GM19463 (cell line): ENCODE measurements at regions not wholly inside any gene's neighbourhood (a gene's known extent, or its start where the extent isn't known, plus 50 kb on each side); places are given as distances from the start of the nearest gene placed in this dataset.
"Not testable (repeated sequence)": the region's sequence is repeated elsewhere in the genome, so short reads cannot be mapped to it uniquely, and the experiment has no call there.

Experiments used
- ATAC-seq: cut with Tn5 transposase; IDR thresholded peaks from one replicate; pipeline ENCODE4 v1.9.1; 2021; ENCODE audit warnings: mild to moderate bottlenecking, moderate library complexity; ENCODE audit not compliant: unreplicated experiment

DNA sequence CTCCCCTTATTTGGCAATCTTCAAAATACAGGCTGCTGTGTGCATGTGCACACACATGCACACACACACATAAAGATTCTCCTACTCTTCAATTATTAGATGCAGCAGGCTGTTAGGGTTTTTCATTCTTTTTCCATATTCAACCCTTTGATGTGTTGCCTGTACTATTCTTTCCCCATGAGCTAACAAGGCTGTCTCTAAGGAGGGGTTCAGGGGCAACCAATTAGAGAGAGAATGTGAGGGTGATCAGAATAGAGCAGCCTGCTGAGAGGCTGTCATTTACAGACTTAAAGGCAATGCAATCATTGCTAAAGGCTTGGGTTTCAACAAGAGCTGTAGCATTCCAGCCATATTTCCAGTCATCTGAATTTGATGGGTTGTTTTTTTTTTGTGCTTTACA lies 467.4 kb upstream of the ID4 start:
- ATAC-seq: no peak

DNA sequence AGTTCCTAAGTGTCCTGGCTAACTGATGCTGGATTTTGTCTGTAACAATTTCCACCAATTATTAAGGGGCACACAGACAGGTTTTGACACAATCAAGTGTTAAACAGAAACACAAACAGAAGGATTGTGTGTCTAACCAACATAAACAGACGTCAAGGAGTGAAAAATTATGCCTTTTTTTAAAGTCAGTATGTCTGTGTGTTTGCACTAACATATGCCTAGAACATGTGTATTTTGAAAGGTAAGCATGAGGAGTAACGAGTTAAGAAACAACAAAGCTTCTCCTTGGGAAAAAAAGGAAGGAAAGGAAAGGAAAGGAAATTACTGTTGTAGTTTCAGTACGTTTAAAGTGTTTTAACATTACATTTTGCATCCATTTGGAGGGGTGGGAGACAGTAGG lies 466.3 kb upstream of the ID4 start:
- no peak for ATAC-seq

DNA sequence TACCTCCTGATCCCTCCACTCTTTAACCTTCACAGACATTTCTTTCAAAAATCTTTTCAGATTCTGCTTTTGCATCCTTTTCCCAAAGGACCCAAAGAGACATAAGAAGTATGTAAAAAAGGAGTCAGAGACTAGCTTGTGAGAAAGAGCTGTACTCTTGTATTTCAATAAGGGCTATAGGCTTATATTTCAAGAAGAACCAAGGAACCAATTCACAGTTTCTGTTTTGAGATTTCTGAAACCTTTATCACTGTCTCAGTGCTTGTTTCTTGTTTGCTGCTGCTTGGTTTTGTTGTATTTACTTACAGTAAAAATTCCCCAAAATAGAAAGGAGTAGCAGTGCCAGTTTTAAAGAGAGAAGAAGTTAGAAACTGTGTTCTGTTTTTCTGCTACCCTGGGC lies 461.6 kb upstream of the ID4 start:
- ATAC-seq: no peak

DNA sequence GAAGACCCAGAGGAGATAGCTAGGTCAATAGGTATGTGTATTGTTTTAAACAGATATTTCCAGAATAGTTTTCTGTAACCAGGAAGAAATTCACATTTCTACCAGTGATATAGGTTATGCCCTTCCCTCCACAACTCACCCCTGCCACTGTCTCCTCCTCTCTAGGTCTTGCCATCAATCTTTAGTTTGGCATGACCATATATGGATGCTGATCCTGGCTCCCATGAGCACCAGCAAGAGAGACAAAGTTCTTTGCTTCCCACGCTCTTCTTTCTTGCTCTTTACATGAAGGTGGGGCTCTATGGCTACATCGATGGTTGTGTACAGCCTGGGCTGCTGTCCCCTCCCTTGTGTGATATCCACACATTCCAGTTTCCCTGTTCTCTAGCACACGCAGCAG lies 459.4 kb upstream of the ID4 start:
- ATAC-seq: no peak

DNA sequence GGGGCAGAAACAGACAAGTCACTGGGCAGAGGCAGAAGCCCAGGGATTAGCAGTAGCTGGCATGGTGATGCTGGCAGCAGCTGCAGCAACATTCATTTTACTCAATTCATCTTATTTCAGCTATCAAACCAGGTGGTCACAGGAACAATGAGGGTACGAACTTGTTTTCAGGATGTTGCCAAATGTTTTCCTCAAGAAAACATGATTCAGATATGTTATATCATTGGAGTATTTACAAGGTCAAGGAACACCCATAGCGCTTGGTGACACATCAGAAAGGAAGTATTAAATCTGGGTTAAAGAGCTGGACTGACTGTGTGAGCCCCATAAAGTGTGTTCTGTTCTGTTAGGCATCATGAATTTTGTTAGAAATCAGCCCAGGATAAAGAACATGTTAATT lies 456.9 kb upstream of the ID4 start:
- ATAC-seq: no peak

DNA sequence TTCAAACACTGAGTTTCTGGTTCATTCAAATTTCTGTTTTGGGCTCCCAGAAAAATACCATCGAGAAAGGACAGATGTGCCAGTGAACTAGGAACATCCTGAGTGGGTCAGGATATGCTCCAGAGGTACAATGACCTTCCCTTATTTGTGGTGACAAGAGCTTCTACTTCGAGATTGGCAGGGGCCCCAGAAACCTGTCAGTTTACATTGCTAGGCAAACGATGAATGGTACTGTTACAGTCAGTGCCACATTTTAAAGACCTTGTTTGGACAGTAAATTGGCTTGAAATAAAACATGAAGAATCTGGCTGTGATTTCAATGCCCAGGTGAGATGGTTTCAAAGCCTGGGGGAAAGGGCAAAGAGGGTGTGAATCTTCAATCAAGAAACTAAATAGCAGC lies 454.5 kb upstream of the ID4 start:
- no peak for ATAC-seq

DNA sequence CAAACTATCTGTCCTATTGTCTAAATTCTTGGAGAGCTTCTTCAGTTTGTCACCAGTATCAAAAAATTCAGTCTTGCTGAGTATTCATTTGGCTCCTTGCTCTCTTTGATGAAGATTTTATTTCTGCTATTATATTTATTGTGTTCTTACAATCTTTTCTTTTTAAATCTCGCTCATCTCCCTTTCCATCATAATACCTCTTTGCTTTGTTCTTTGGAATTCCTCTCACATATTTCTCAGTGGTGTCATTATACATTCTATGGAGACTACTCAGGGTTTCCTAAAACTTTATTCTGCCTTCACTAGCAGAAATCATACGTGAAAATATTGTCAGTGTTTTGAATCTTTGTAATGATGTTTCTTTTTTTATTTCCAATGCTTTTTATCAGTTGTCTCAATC lies 445.2 kb upstream of the ID4 start:
- ATAC-seq: no peak

DNA sequence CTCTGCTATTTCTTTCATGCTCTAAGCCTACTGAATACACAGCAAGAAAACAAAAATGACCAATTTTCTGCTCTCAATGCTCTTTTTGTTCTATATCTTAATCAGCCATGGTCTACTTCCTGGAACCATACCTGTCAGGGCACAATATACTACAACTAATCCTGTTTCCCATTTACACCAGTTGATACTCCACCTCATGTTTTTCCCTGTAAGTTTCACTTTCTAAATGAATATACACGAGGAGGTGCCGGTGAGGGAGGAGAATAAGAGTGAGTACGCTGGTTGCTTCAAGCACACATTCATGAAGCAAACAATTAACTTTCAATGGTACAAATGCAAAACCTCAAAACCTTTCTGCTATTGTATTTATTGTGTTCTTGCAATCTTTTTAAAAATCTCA lies 443.1 kb upstream of the ID4 start:
- no peak for ATAC-seq

DNA sequence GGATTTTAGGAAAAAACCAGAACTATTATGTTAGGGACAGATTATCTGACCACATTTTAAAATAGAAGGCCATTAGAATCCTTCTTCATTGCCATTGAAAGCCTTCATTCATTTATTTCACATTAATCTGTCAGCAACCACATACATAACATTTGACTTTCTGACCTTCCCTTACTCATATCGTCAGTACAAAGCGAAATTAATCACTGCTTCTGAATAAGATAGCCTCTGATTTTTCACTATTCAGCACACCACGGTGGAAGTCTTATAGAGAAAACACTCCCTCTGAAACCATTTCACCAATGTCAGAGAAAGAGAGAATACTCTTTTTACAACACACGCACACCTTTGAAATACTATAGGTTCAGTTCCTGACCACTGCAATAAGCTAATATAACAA lies 442.5 kb upstream of the ID4 start:
- no peak for ATAC-seq

DNA sequence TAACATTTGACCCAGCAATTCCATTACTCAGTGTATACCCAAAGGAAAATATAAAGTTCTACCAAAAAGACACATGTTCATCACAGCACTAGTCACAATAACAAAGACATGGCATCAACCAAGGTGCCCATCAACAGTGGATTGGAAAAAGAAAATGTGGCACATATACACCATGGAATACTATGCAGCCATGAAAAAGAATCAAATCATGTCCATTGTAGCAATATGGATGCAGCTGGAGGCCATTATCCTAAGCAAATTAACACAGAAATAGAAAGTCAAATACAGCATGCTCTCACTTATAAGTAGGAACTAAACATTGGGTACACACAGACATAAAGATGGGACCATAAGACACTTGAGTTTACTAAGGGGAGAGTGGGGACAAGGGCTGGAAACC lies 441.9 kb upstream of the ID4 start:
- no peak for ATAC-seq

DNA sequence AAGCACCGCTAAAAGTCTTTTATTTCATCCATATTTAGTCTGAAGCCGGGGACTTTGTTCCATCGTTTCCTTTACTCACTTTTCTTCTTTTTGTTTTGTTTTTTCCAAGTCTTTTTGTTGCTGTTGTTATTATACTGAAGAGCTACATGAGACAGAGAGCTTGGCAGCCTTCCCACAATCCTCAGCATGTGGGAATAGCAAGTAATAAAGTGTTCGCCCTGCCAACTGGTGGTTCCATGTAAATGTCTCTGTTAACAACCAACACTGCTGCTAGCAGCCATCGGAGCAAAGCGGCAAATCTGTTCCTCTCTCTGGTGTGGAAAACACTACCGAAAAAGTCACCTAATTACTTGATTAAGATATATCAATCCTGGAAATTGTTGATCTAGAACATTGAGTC lies 437.8 kb upstream of the ID4 start:
- ATAC-seq: no peak

DNA sequence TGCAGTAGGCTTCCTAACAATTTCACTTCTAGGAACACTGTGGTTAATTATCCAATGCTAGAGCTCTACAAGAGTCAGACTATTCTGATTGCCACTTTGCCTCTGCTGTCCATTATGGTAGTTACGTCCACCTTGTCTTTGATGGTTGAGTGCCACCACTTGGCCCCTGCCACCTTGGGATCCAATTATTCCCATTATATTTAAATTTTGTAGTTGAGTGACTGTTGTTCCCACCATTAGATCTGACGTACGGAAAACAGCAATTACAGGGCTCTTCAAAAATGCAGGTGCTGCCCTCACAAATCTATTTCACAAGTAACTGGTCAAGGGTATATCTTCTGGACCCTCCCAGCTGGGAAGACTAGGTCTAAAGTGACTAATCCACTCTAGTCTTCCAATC lies 432.3 kb upstream of the ID4 start:
- ATAC-seq: not testable (repeated sequence)

DNA sequence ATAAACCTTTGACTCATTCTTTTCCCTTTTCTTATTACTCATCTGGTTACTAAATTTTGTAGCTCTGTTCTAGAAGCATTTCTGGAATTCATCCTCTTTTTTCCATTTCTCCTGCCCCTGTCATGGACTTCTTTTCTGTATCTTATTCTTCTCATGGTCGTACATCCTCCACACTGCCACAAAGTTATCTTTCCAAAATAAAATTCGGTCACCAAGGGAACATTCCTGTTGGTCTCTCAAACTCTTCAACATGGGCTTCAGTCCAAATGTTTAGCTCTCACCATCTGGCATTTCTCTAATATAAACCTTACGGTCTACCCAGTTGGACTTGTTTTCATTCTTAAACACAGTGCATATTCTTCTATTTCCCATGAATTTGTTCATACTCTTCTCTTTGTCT lies 428.8 kb upstream of the ID4 start:
- ATAC-seq: no peak

DNA sequence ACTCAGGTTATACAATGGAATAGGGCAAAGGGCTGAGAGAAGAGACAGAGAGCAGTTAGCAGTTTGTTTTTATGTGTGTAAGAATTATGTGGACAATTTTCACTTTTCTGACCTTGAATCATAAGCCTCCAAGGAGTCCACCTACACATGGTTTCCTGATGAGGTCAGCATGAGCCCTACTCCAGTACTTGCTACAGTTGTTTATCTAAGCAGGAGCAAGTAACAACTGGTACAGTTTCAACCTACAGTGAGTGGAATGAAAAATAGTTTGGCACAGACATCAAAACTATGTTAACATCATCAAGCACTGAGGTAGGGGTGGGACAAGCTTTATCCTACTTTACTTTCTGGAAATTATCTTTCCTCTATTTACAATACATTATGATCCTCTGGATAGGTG lies 426.7 kb upstream of the ID4 start:
- no peak for ATAC-seq

DNA sequence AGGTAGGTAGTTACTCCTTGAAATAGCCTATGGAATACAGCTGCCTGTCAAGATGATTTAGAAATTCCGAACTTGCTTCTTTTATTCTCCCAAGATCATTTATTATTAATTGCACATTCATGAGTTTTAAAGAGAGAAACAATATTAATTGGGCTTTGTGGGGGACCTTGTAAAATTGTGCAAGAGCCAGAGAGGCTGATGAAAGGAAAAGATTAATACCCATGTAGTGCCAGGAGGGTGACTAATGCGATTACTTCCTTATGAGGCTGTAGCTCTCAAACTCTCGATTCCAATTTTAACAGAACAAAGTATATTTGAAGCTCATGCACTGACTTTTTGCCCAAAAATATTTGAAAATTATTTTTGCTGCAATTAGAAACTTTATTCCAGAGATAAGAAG lies 423.8 kb upstream of the ID4 start:
- ATAC-seq: no peak

DNA sequence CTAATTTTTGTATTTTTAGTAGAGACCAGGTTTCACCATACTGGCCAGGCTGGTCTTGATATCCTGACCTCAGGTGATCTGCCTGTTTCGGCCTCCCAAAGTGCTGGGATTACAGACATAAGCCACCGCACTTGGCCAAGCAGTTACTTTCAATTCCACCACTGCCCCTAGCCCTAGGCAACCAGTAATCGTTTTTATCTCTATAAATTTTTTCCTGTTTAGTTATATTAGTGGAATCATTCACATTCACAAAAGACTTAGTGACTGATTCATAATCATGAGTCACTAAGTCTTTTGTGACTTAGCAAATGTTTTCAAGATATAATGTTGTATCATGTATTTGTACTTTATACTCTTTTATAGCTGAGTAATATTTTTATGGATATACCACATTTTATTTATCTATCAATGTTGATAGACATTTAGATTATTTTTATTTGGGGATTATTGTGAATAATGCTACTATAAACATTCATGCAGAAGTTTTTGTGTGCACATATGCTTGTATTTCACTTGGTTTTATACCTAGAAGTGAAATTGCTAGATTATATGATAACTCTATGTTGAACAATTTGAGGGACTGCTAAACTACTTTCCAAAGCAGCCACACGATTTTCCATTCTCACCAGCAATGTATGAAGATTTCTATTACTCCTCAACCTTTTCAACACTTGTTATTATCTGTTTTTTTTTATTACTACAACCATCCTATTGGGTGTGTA lies 421.4 kb upstream of the ID4 start:
- ATAC-seq: no peak

DNA sequence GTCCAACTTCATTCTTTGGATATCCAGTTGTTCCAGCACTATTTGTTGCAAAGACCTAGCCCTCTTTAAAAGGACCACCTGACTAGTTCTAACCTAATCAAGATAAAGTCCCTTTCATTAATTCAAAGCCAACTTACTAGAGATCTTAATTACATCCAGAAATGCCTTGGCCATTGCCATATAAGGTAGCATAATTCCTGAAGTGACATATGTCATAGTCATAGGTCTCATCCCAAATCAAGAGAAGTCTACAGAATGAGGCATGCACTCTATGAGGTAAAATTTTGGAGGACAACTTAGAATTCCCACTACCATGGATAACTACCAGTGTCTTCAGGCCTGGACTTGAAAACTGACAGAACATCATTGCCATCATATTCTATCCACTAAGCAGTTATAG lies 420.4 kb upstream of the ID4 start:
- no peak for ATAC-seq

DNA sequence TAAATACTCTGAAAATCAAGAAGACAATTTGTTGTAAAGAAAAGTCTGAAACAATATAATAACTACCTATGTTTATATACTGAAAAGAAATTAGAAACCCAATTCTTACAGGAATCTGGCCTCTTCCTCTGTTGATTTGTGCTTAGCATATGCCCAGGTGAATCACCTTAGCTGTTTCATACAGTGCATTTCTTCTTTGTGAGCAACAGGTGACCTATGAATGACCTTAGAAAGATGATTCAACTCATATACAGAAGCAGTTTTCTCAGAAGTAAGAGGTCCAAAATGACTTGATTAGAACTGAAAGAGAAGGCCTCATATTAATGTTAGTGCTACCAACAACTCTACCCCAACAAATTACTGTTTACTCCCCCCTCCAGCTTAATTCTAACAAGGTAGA lies 419.5 kb upstream of the ID4 start:
- no peak for ATAC-seq

DNA sequence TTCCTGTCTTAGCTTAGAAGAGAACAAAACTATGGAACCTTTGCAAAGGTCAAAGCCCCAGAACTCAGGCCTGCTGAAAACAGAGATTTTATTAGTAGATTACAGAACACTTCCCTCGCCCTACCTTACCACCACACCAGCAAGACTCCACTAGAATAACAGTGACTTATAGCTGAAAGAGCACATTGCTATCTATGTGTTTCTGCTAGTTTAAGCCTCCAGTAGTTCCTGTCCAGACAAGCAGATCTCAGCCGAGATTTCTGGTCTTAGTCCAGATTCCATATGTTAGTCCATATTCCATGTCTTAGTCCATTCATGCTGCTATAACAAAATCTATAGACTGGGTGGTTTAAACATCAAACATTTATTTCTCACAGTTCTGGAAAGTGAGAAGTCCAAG lies 412.3 kb upstream of the ID4 start:
- ATAC-seq: no peak

DNA sequence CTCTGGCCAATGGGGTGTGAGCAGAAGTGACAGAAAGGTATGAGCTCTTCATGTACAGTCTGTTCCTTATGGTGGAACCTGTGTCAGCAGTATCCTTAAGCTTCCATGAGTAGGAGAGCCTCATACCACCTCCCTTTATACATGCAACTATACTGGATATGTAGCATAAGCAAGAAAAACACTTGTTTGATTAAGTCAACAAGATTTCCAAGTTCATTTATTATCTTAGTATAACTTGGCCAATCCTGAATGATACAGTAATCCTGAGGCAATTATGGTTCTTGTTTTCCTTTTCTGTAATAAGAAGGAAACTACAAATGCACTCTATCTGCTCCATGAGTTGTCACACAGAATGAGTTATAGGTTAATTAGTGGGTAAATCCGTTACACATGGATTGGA lies 409.6 kb upstream of the ID4 start:
- no peak for ATAC-seq

DNA sequence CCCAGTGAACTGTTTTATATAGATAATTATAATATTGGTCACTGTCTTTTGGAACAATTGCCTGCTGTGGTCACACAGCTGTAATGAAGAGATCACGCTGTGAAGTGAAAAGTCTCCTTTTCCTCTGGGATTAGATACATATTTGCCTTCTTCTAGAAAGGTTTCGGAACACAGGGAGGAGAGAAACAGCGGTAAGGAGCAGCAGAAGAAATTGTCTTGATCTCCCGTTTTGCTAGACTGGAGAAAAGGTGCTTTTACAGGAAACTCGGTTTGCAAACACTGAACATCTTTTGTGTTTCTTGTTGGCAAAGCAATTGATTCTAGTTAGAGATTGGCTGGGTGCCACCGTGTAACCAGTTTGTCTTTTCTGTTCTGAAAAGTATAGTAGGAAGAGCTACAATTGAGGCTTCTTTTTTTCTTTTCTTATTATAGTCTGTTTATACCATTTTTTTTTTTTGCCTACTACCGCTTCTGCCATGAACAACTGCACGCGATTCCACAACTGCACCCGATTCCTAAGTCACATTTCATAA lies 404.1 kb upstream of the ID4 start:
- ATAC-seq: no peak

DNA sequence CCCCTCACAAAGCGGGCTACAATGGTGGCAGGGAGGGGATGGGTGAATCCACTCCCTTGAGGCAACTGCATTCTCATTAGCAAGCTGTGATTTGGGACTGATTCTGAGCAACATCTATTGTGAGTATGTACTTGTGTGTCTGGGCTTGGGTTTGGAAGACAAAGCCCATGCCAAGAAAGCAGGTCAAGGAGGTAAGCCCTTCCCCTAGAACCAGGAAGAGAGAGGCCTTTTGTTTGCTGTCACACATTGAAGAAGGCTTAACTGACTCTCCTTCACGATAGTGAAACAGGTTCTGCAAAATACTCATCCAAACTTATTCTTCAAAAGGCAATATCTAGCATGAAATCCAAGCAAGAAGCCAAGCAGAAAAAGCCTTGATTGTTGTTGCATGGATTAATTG lies 403.1 kb upstream of the ID4 start:
- no peak for ATAC-seq

DNA sequence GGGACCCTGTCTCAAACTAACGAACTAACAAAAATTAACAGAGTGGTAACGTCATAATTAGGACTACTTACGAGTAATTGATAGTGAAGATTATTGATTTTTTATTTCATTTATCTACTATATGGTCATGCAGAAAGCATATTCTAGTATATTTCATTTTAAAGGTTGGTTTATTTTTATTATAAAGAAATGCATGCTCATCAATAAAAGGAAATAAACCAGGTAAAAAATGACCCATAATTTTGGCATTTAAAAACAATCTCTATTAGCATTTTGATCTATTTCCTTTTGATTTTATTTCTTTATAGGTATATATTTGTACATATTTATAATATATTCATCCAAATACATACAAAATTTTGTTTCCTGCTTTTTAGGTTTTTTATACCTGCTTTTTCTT lies 401.4 kb upstream of the ID4 start:
- ATAC-seq: no peak
